ENCODE measurements at regions not wholly inside any gene's neighbourhood (a gene's known extent, or its start where the extent isn't known, plus 50 kb on each side); places are given as distances from the start of the nearest gene placed in this dataset.
A peak's percentile ranks its signal among the peaks of the same experiment; 100 is the strongest.

- no peak for DNase-seq
These were observed 360.4 kb upstream of the CELF2 start for GRCh38 chr10:10657139-10657760.

- DNase-seq, result no peak
These were observed 359.4 kb upstream of the CELF2 start for GRCh38 chr10:10658172-10658785.

- DNase-seq, result no peak
These were observed 357.6 kb upstream of the CELF2 start for GRCh38 chr10:10660054-10660453.

GRCh38 chr10:10661176-10661575, 356.5 kb upstream of the CELF2 start:
- DNase-seq, result no peak

GRCh38 chr10:10662716-10663408, 354.8 kb upstream of the CELF2 start:
- peak in 3 of 58 donors; percentile 9 to 23 (median 17) for DNase-seq

- no peak for DNase-seq
These were observed 354.1 kb upstream of the CELF2 start for GRCh38 chr10:10663622-10664021.

GRCh38 chr10:10665750-10666149, 351.9 kb upstream of the CELF2 start:
- no peak for DNase-seq

- DNase-seq, result peak in 1 of 58 donors; percentile 63
These were observed 350.2 kb upstream of the CELF2 start for GRCh38 chr10:10667466-10667865.

GRCh38 chr10:10676972-10677371, 340.7 kb upstream of the CELF2 start:
- no peak for DNase-seq

GRCh38 chr10:10677479-10677878, 340.2 kb upstream of the CELF2 start:
- peak in 9 of 58 donors; percentile 5 to 37 (median 12) for DNase-seq

- DNase-seq, result no peak
These were observed 337.2 kb upstream of the CELF2 start for GRCh38 chr10:10680496-10680895.

- no peak for DNase-seq
These were observed 332.7 kb upstream of the CELF2 start for GRCh38 chr10:10684972-10685371.

GRCh38 chr10:10685566-10685965, 332.1 kb upstream of the CELF2 start:
- DNase-seq, result no peak

- no peak for DNase-seq
These were observed 329.9 kb upstream of the CELF2 start for GRCh38 chr10:10687751-10688150.

GRCh38 chr10:10699427-10699826, 318.2 kb upstream of the CELF2 start:
- DNase-seq, result peak in 4 of 58 donors; percentile 1 to 13 (median 6)

- DNase-seq, result no peak
These were observed 316.5 kb upstream of the CELF2 start for GRCh38 chr10:10701084-10701611.

GRCh38 chr10:10702211-10702610, 315.5 kb upstream of the CELF2 start:
- no peak for DNase-seq

- no peak for DNase-seq
These were observed 314.3 kb upstream of the CELF2 start for GRCh38 chr10:10703382-10703781.

GRCh38 chr10:10712155-10712704, 305.4 kb upstream of the CELF2 start:
- no peak for DNase-seq

- DNase-seq, result no peak
These were observed 303.3 kb upstream of the CELF2 start for GRCh38 chr10:10714327-10714726.

- DNase-seq, result no peak
These were observed 300.7 kb upstream of the CELF2 start for GRCh38 chr10:10716972-10717371.

- no peak for DNase-seq
These were observed 295.2 kb upstream of the CELF2 start for GRCh38 chr10:10722422-10722821.
